GM12878 (cell line): ENCODE measurements at regions not wholly inside any gene's neighbourhood (a gene's known extent, or its start where the extent isn't known, plus 50 kb on each side); places are given as distances from the start of the nearest gene placed in this dataset.

Experiments used
- BMI1 ChIP-seq: fragments of 450-650 bp; IDR thresholded peaks from 2 replicates; pipeline ENCODE4 v1.6.1; 2016; ENCODE audit warnings: mild to moderate bottlenecking, moderate library complexity, borderline replicate concordance
- CREM ChIP-seq: IDR thresholded peaks from 2 replicates; pipeline ENCODE4 v1.6.1; 2014; ENCODE audit warnings: antibody characterized with exemption, low read depth
- EP300 ChIP-seq, 2 experiments: fragments of 150-350 bp in 1 of 2; IDR thresholded peaks; 2 replicates each; pipeline ENCODE4 v1.6.1; 2011 to 2012; ENCODE audit warnings: low read depth in 2 of 2, low read length in 2 of 2, borderline replicate concordance in 1 of 2, improper control_type of control experiment in 1 of 2, inconsistent platforms in 1 of 2; ENCODE audit not compliant: control insufficient read depth in 1 of 2
- ETV6 ChIP-seq, 2 experiments: fragments of 450-650 bp in 1 of 2; IDR thresholded peaks in 1 of 2; conservative IDR thresholded peaks in 1 of 2; 2 replicates each; pipeline ENCODE4 v1.6.1; 2014; ENCODE audit warnings: antibody characterized with exemption in 1 of 2, borderline replicate concordance in 1 of 2, low read depth in 1 of 2, mild to moderate bottlenecking in 1 of 2, moderate library complexity in 1 of 2
- HDAC6 ChIP-seq: fragments of 200-600 bp; sonication (generic); IDR thresholded peaks from one replicate; pipeline ENCODE4 v1.8.0; 2017; ENCODE audit warnings: antibody characterized with exemption; ENCODE audit not compliant: unreplicated experiment
- JUND ChIP-seq: IDR thresholded peaks from 2 replicates; pipeline ENCODE4 v1.6.1; 2012; ENCODE audit warnings: low read depth, mild to moderate bottlenecking, low read length, improper control_type of control experiment, moderate library complexity
- KLF5 ChIP-seq: fragments of 450-650 bp; IDR thresholded peaks from 2 replicates; pipeline ENCODE4 v1.6.1; 2014; ENCODE audit warnings: mild to moderate bottlenecking; ENCODE audit not compliant: partially characterized antibody
- MEF2B ChIP-seq: fragments of 450-650 bp; IDR thresholded peaks from 2 replicates; pipeline ENCODE4 v1.6.1; 2018; ENCODE audit warnings: mild to moderate bottlenecking, moderate library complexity; ENCODE audit not compliant: partially characterized antibody, poor library complexity, severe bottlenecking
- NR2F1 ChIP-seq: fragments of 450-650 bp; conservative IDR thresholded peaks from 2 replicates; pipeline ENCODE4 v1.6.1; 2017; ENCODE audit warnings: mild to moderate bottlenecking
- POLR2A ChIP-seq: IDR thresholded peaks from 2 replicates; pipeline ENCODE4 v1.6.1; 2011; ENCODE audit warnings: low read depth, mild to moderate bottlenecking, low read length
- POLR2AphosphoS2 ChIP-seq: IDR thresholded peaks from 2 replicates; pipeline ENCODE4 v1.6.1; 2011; ENCODE audit warnings: low read depth, mild to moderate bottlenecking, low read length, improper control_type of control experiment, moderate library complexity
- SMAD1 ChIP-seq: fragments of 450-650 bp; IDR thresholded peaks from 2 replicates; pipeline ENCODE4 v1.6.1; 2018; ENCODE audit warnings: mild to moderate bottlenecking, low read depth; ENCODE audit not compliant: partially characterized antibody
- SUPT20H ChIP-seq: IDR thresholded peaks from 2 replicates; pipeline ENCODE4 v1.6.1; 2011; ENCODE audit warnings: low read depth, mild to moderate bottlenecking, low read length, moderate library complexity, borderline replicate concordance; ENCODE audit not compliant: control insufficient read depth
- SUZ12 ChIP-seq: fragments of 200-600 bp; sonication (generic); IDR thresholded peaks from one replicate; pipeline ENCODE4 v1.6.1; 2018; ENCODE audit warnings: antibody characterized with exemption, mild to moderate bottlenecking; ENCODE audit not compliant: unreplicated experiment
- TARDBP ChIP-seq: IDR thresholded peaks from 2 replicates; pipeline ENCODE4 v1.6.1; 2016; ENCODE audit warnings: borderline replicate concordance
- TCF7 ChIP-seq: IDR thresholded peaks from 2 replicates; pipeline ENCODE4 v1.6.1; 2014; ENCODE audit warnings: antibody characterized with exemption, borderline replicate concordance
- ZNF24 ChIP-seq: fragments of 450-650 bp; IDR thresholded peaks from 2 replicates; pipeline ENCODE4 v1.6.1; 2017; ENCODE audit warnings: antibody characterized with exemption, mild to moderate bottlenecking
- ZNF274 ChIP-seq: IDR thresholded peaks from one replicate; pipeline ENCODE4 v1.8.0; 2011; ENCODE audit not compliant: insufficient read length, insufficient read depth
- ZNF384 ChIP-seq: IDR thresholded peaks from 2 replicates; pipeline ENCODE4 v1.6.1; 2012; ENCODE audit warnings: low read depth, mild to moderate bottlenecking, low read length, improper control_type of control experiment, borderline replicate concordance
- ZNF592 ChIP-seq: fragments of 450-650 bp; IDR thresholded peaks from 2 replicates; pipeline ENCODE4 v1.6.1; 2017; ENCODE audit warnings: mild to moderate bottlenecking, moderate library complexity
- TF ChIP-seq, protein P1 (sequence below): IDR thresholded peaks from 2 replicates; pipeline ENCODE4 v1.6.1; 2011; ENCODE audit warnings: borderline replicate concordance, low read depth, mild to moderate bottlenecking, moderate library complexity, low read length; ENCODE audit not compliant: insufficient read depth, poor library complexity, severe bottlenecking
- TF ChIP-seq, protein P2 (sequence below): IDR thresholded peaks from 2 replicates; pipeline ENCODE4 v1.6.1; 2011; ENCODE audit warnings: low read depth, mild to moderate bottlenecking, low read length, moderate library complexity, borderline replicate concordance; ENCODE audit errors: extremely low read depth
- TF ChIP-seq, protein P3 (sequence below): IDR thresholded peaks from 2 replicates; pipeline ENCODE4 v1.6.1; 2012; ENCODE audit warnings: low read length, inconsistent platforms

DNA sequence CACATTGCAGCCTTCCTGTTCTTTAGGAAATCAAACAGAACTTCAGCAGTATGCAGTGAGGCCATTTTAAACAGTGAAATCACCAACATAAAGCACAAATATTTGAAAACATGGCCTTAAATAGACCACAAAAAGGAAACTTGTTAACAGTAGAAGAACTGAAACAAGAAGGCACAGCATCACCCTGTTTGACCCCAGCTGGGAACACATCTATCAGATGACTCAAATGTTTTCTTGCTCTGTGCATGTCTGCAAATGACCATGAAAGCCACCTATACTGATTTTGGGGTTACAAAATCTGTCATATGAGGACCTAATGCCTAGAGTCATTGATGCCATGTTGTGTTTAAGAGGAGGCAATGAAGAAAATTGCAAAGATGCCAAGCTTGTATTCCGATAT is 123.8 kb upstream of the ADGRF1 start (continued):
- TF ChIP-seq SUPT20H (no peak), CREM (no peak), ZNF24 (no peak), EP300 (IDR thresholded peaks at IDR 0.05; ENCODE audit: borderline replicate concordance in 1 of 2, control insufficient read depth in 1 of 2, low read depth in 2 of 2, low read length in 2 of 2) (no peak; a peak in 1 of 4 replicates), TCF7 (no peak), ZNF384 (no peak), JUND (no peak), ZNF592 (no peak), SUZ12 (no peak), NR2F1 (peak; percentile 68), ETV6 (conservative IDR thresholded peaks at IDR 0.05 in 1 of 2, IDR thresholded peaks at IDR 0.05 in 1 of 2; ENCODE audit: borderline replicate concordance in 1 of 2, low read depth in 1 of 2) (peak in 1 of 2 experiments; percentile 78; a peak in 1 of 4 replicates), MEF2B (peak; percentile 19), ZNF274 (no peak), KLF5 (no peak), POLR2A (no peak), TARDBP (no peak), HDAC6 (no peak), POLR2AphosphoS2 (no peak), SMAD1 (no peak), BMI1 (no peak)
- TF ChIP-seq, protein P1, sequence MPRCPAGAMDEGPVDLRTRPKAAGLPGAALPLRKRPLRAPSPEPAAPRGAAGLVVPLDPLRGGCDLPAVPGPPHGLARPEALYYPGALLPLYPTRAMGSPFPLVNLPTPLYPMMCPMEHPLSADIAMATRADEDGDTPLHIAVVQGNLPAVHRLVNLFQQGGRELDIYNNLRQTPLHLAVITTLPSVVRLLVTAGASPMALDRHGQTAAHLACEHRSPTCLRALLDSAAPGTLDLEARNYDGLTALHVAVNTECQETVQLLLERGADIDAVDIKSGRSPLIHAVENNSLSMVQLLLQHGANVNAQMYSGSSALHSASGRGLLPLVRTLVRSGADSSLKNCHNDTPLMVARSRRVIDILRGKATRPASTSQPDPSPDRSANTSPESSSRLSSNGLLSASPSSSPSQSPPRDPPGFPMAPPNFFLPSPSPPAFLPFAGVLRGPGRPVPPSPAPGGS: no peak
- TF ChIP-seq, protein P2, sequence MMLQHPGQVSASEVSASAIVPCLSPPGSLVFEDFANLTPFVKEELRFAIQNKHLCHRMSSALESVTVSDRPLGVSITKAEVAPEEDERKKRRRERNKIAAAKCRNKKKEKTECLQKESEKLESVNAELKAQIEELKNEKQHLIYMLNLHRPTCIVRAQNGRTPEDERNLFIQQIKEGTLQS: no peak
- TF ChIP-seq, protein P3, sequence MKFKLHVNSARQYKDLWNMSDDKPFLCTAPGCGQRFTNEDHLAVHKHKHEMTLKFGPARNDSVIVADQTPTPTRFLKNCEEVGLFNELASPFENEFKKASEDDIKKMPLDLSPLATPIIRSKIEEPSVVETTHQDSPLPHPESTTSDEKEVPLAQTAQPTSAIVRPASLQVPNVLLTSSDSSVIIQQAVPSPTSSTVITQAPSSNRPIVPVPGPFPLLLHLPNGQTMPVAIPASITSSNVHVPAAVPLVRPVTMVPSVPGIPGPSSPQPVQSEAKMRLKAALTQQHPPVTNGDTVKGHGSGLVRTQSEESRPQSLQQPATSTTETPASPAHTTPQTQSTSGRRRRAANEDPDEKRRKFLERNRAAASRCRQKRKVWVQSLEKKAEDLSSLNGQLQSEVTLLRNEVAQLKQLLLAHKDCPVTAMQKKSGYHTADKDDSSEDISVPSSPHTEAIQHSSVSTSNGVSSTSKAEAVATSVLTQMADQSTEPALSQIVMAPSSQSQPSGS: peak; percentile 64; the same call in 1 of the 2 replicates
